Astrocyte (in vitro differentiated cells and primary cell): ENCODE measurements at regions not wholly inside any gene's neighbourhood (a gene's known extent, or its start where the extent isn't known, plus 50 kb on each side); places are given as distances from the start of the nearest gene placed in this dataset.

ENCODE experiments used
- EZH2 ChIP-seq: IDR thresholded peaks from 2 replicates; pipeline ENCODE4 v1.6.1; 2012; ENCODE audit warnings: mild to moderate bottlenecking, low read length, inconsistent platforms; ENCODE audit not compliant: insufficient read depth
- TF ChIP-seq, protein P1 (sequence below): IDR thresholded peaks from 2 replicates; pipeline ENCODE4 v1.5.1; 2011; ENCODE audit warnings: low read depth, mild to moderate bottlenecking, inconsistent platforms, low read length, moderate library complexity; ENCODE audit not compliant: insufficient read depth

DNA sequence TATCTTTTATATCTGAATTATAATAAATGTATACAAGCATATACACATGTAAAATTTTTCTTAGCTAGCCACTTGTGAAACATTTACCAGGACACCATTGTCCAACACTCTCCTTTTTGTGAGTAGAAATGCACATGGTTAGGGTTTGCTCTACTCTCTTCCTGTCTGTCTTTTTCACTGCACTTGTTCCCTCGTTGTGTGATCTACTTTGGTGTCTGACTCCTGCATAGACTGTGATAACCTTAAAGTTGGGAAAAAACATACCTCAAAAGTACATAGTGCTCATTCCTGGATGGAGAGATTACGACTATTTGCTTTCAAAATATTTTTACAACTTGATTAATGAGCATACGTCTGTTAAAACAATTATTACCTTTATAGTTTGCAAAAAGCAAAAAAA is 294.1 kb upstream of the FLRT2 start:
- TF ChIP-seq, protein P1, sequence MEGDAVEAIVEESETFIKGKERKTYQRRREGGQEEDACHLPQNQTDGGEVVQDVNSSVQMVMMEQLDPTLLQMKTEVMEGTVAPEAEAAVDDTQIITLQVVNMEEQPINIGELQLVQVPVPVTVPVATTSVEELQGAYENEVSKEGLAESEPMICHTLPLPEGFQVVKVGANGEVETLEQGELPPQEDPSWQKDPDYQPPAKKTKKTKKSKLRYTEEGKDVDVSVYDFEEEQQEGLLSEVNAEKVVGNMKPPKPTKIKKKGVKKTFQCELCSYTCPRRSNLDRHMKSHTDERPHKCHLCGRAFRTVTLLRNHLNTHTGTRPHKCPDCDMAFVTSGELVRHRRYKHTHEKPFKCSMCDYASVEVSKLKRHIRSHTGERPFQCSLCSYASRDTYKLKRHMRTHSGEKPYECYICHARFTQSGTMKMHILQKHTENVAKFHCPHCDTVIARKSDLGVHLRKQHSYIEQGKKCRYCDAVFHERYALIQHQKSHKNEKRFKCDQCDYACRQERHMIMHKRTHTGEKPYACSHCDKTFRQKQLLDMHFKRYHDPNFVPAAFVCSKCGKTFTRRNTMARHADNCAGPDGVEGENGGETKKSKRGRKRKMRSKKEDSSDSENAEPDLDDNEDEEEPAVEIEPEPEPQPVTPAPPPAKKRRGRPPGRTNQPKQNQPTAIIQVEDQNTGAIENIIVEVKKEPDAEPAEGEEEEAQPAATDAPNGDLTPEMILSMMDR, result no peak
- no peak for TF ChIP-seq EZH2
